SK-N-SH (cell line): ENCODE measurements at regions not wholly inside any gene's neighbourhood (a gene's known extent, or its start where the extent isn't known, plus 50 kb on each side); places are given as distances from the start of the nearest gene placed in this dataset.

ENCODE experiments used
- CTCF ChIA-PET: fragments of 300-600, 350-600 bp; formaldehyde crosslinking; extraction: SDS; loops from one replicate; lab custom pipeline; 2021; lab: Yijun Ruan, JAX
- POLR2A ChIA-PET: fragments of 350-600 bp; sonication (Branson Sonifier 250); formaldehyde crosslinking; extraction: SDS; loops from one replicate; lab custom pipeline; 2020; ENCODE audit warnings: antibody characterized with exemption, inconsistent platforms; lab: Yijun Ruan, JAX
- DNase-seq: peaks from one replicate; pipeline ENCODE4 v3.0.0; 2012
- H2AFZ ChIP-seq: fragments of 200-600 bp; sonication (generic); 2 replicates; pipeline ENCODE4 v1.8.1; 2016; ENCODE audit warnings: antibody characterized with exemption, mild to moderate bottlenecking, low read depth
- H3F3A ChIP-seq: fragments of 200-600 bp; sonication (generic); replicated peaks from 2 replicates; pipeline ENCODE3; 2016; ENCODE audit warnings: antibody characterized with exemption, mild to moderate bottlenecking; ENCODE audit not compliant: insufficient read depth
- H3K27ac ChIP-seq, 2 experiments: fragments of 200-500 bp in 1 of 2; fragments of 200-600 bp in 1 of 2; sonication (Bioruptor generic) in 1 of 2; sonication (generic), shearing (Covaris generic) in 1 of 2; 2 replicates each; pipeline versions ENCODE4 v1.5.1 to v1.6.1; 2014 to 2016; ENCODE audit warnings: low read depth in 2 of 2, inconsistent platforms in 1 of 2, low read length in 1 of 2, mild to moderate bottlenecking in 1 of 2, mixed read lengths in 1 of 2
- H3K27me3 ChIP-seq: fragments of 200-600 bp; sonication (generic), shearing (Covaris generic); 2 replicates; pipeline ENCODE4 v1.6.1; 2016; ENCODE audit warnings: mixed run types; ENCODE audit not compliant: insufficient read depth
- H3K36me3 ChIP-seq, 2 experiments: fragments of 200-500 bp in 1 of 2; fragments of 200-600 bp in 1 of 2; sonication (Bioruptor generic) in 1 of 2; sonication (generic) in 1 of 2; replicated peaks in 1 of 2; 2 replicates each; pipeline versions ENCODE3 to v1.5.1; 2014 to 2016; ENCODE audit warnings: low read length in 1 of 2, mild to moderate bottlenecking in 1 of 2; ENCODE audit not compliant: insufficient read depth in 2 of 2, control insufficient read depth in 1 of 2
- H3K4me1 ChIP-seq, 2 experiments: fragments of 200-500 bp in 1 of 2; fragments of 200-600 bp in 1 of 2; sonication (Bioruptor generic) in 1 of 2; sonication (generic), shearing (Covaris generic) in 1 of 2; 2 replicates each; pipeline versions ENCODE4 v1.5.1 to v1.6.1; 2014 to 2016; ENCODE audit warnings: low read depth in 1 of 2, low read length in 1 of 2, mixed run types in 1 of 2; ENCODE audit not compliant: insufficient read depth in 2 of 2, control insufficient read depth in 1 of 2
- H3K4me2 ChIP-seq: fragments of 200-600 bp; sonication (generic), shearing (Covaris generic); 2 replicates; pipeline ENCODE4 v1.6.1; 2017; ENCODE audit warnings: mixed run types
- H3K4me3 ChIP-seq, 2 experiments: fragments of 200-500 bp in 1 of 2; fragments of 200-600 bp in 1 of 2; sonication (Bioruptor generic) in 1 of 2; sonication (generic), shearing (Covaris generic) in 1 of 2; 2 replicates each; pipeline versions ENCODE4 v1.5.1 to v1.8.1; 2014 to 2016; ENCODE audit warnings: low read depth in 2 of 2, inconsistent platforms in 1 of 2, low read length in 1 of 2, mild to moderate bottlenecking in 1 of 2, mixed read lengths in 1 of 2, moderate library complexity in 1 of 2
- H3K79me2 ChIP-seq: fragments of 200-600 bp; sonication (generic); 2 replicates; pipeline ENCODE4 v1.8.1; 2017; ENCODE audit warnings: mild to moderate bottlenecking; ENCODE audit not compliant: insufficient read depth
- H3K9ac ChIP-seq: fragments of 200-600 bp; sonication (generic); 2 replicates; pipeline ENCODE4 v1.6.1; 2017; ENCODE audit warnings: mixed run types
- H3K9me2 ChIP-seq: fragments of 200-600 bp; sonication (generic); 2 replicates; pipeline ENCODE4 v1.6.1; 2017; ENCODE audit warnings: mixed run types
- H3K9me3 ChIP-seq: fragments of 200-600 bp; sonication (generic); 2 replicates; pipeline ENCODE4 v1.6.1; 2017; ENCODE audit warnings: mixed run types, mild to moderate bottlenecking, moderate library complexity
- H4K20me1 ChIP-seq: fragments of 200-600 bp; sonication (generic); 2 replicates; pipeline ENCODE4 v1.6.1; 2017; ENCODE audit warnings: mild to moderate bottlenecking, mixed run types; ENCODE audit not compliant: insufficient read depth
- ELF1 ChIP-seq: IDR thresholded peaks from 2 replicates; pipeline ENCODE4 v1.4.0; 2012
- EP300 ChIP-seq, 2 experiments: IDR thresholded peaks; 2 replicates each; pipeline versions ENCODE4 v1.4.0 to v1.6.1; 2012; ENCODE audit warnings: borderline replicate concordance in 1 of 2, low read depth in 1 of 2, low read length in 1 of 2
- FOSL2 ChIP-seq: IDR thresholded peaks from 2 replicates; pipeline ENCODE4 v1.4.0; 2012; ENCODE audit warnings: low read depth, mild to moderate bottlenecking, moderate library complexity, borderline replicate concordance
- FOXM1 ChIP-seq: IDR thresholded peaks from 2 replicates; pipeline ENCODE4 v1.4.0; 2012; ENCODE audit warnings: low read depth, mild to moderate bottlenecking
- GATA2 ChIP-seq: sonication (generic); formaldehyde crosslinking; IDR thresholded peaks from 2 replicates; pipeline ENCODE4 v1.5.0; 2020; ENCODE audit warnings: mild to moderate bottlenecking, missing genetic modification reagents
- MEF2A ChIP-seq: IDR thresholded peaks from 2 replicates; pipeline ENCODE4 v1.4.0; 2012; ENCODE audit warnings: low read depth, borderline replicate concordance
- MXI1 ChIP-seq: IDR thresholded peaks from 2 replicates; pipeline ENCODE4 v1.6.1; 2012; ENCODE audit warnings: mild to moderate bottlenecking, low read depth, low read length, improper control_type of control experiment
- NRF1 ChIP-seq: IDR thresholded peaks from 2 replicates; pipeline ENCODE4 v1.6.1; 2012; ENCODE audit warnings: low read depth, mild to moderate bottlenecking, low read length
- POLR2AphosphoS5 ChIP-seq: IDR thresholded peaks from 2 replicates; pipeline ENCODE4 v1.6.1; 2012; ENCODE audit warnings: low read depth, low read length
- RAD21 ChIP-seq: IDR thresholded peaks from 2 replicates; pipeline ENCODE4 v1.6.1; 2012; ENCODE audit warnings: mild to moderate bottlenecking, low read length
- RCOR1 ChIP-seq: fragments of 150-350 bp; IDR thresholded peaks from 2 replicates; pipeline ENCODE4 v1.6.1; 2017; ENCODE audit warnings: antibody characterized with exemption, low read length
- SIN3A ChIP-seq: IDR thresholded peaks from 2 replicates; pipeline ENCODE4 v1.6.1; 2012; ENCODE audit warnings: low read depth, mild to moderate bottlenecking, low read length, moderate library complexity, borderline replicate concordance
- SMC3 ChIP-seq: IDR thresholded peaks from 2 replicates; pipeline ENCODE4 v1.6.1; 2012; ENCODE audit warnings: low read depth, low read length, improper control_type of control experiment
- TCF12 ChIP-seq: IDR thresholded peaks from 2 replicates; pipeline ENCODE4 v1.4.0; 2012
- TEAD4 ChIP-seq: IDR thresholded peaks from 2 replicates; pipeline ENCODE4 v1.4.0; 2012; ENCODE audit warnings: mild to moderate bottlenecking, borderline replicate concordance; ENCODE audit not compliant: insufficient read depth
- YY1 ChIP-seq: IDR thresholded peaks from 2 replicates; pipeline ENCODE4 v1.4.0; 2012; ENCODE audit warnings: low read depth, mild to moderate bottlenecking
- WGBS: methylation state at CpG from one replicate; pipeline ENCODE4 v1.1.6; 2017; ENCODE audit warnings: low lambda C conversion rate; 5-methylcytosine and 5-hydroxymethylcytosine counted together
- TF ChIP-seq, protein P1 (sequence below): fragments of 150-350 bp; IDR thresholded peaks from 2 replicates; pipeline ENCODE4 v1.6.1; 2016; ENCODE audit warnings: mild to moderate bottlenecking, low read depth, low read length
- TF ChIP-seq, protein P2 (sequence below): IDR thresholded peaks from 2 replicates; pipeline ENCODE4 v1.4.0; 2012; ENCODE audit warnings: low read depth, borderline replicate concordance
- TF ChIP-seq, protein P3 (sequence below): IDR thresholded peaks from 2 replicates; pipeline ENCODE4 v1.4.0; 2012; ENCODE audit warnings: low read depth
- TF ChIP-seq, protein P4 (sequence below): IDR thresholded peaks from 2 replicates; pipeline ENCODE4; 2012

DNA sequence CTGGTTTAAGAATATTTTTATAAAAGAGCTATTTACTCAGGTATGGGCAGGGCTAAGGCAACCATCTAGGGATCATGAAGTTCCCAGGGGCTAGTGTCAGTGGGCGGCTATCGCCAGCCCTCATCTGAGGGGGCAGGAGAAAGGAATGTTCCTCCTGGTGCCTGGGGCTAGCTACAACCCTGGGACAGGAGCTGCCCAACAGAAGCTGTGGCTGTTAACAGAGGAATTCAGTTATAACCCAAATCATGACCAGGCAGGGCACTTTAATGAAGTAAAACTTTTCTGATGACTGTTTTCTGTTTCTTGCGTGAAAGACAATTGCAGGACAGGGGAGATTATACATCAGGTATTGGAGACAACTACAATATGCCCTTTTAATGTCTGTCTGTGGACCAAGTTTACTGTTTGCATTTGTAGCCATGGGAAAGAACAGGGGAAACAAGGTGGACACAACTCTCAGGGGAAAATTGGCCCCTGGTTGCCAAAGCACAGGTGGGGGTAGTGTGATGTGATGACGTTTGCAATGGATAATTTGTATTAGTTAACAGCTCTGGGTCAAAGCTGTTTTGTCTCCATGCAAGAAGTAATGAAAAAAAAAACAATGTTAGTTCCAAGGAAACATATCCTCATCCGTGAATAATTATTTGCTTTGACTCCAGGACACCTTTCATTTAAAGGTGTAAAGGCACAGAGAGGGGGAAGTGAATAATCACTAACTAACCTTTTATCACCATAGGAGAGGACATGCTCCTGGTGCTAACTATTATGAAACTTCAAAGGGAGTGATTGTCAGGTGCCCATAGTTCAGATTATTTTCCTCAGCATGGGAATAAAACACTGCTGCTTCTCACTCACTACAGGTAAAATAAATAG lies 105.2 kb downstream of the TSEN15 start:
- 78% methylated on average over 5 of the region's 5 CpGs for WGBS
- Histone ChIP-seq H3K36me3 (no peaks in the 10 kb centered on the region), H3K9me3 (no peaks in the 10 kb centered on the region), H3K9me2 (no peaks in the 10 kb centered on the region), H4K20me1 (no peaks in the 10 kb centered on the region), H3K4me1 (peaks cover 9 to 36% of the 10 kb centered on the region in 2 experiments; a peak in 3 of 4 replicates), H3K4me3 (no peak overlapping the region), H3K79me2 (no peaks in the 10 kb centered on the region), H3K27me3 (no peaks in the 10 kb centered on the region), H3K4me2 (no peak overlapping the region), H3K9ac (no peak overlapping the region), H3K27ac (no peak overlapping the region), H3F3A (peaks cover 27% of the 10 kb centered on the region), H2AFZ (no peak overlapping the region)
- CTCF ChIA-PET = interaction anchor here (1.0 kb wide), 1 partner anchor 14 kb away, joined by 3 read pairs; no protein-coding TSS in a partner anchor
- no peak for DNase-seq
- TF ChIP-seq POLR2AphosphoS5 (no peak), NRF1 (no peak), MXI1 (no peak), GATA2 (CRISPR knock-in tag) (no peak), ELF1 (no peak), RAD21 (no peak), RCOR1 (no peak), MEF2A (no peak), FOXM1 (no peak), TEAD4 (no peak), FOSL2 (no peak)
- TF ChIP-seq, protein P1, sequence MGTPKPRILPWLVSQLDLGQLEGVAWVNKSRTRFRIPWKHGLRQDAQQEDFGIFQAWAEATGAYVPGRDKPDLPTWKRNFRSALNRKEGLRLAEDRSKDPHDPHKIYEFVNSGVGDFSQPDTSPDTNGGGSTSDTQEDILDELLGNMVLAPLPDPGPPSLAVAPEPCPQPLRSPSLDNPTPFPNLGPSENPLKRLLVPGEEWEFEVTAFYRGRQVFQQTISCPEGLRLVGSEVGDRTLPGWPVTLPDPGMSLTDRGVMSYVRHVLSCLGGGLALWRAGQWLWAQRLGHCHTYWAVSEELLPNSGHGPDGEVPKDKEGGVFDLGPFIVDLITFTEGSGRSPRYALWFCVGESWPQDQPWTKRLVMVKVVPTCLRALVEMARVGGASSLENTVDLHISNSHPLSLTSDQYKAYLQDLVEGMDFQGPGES = no peak
- TF ChIP-seq, protein P2, sequence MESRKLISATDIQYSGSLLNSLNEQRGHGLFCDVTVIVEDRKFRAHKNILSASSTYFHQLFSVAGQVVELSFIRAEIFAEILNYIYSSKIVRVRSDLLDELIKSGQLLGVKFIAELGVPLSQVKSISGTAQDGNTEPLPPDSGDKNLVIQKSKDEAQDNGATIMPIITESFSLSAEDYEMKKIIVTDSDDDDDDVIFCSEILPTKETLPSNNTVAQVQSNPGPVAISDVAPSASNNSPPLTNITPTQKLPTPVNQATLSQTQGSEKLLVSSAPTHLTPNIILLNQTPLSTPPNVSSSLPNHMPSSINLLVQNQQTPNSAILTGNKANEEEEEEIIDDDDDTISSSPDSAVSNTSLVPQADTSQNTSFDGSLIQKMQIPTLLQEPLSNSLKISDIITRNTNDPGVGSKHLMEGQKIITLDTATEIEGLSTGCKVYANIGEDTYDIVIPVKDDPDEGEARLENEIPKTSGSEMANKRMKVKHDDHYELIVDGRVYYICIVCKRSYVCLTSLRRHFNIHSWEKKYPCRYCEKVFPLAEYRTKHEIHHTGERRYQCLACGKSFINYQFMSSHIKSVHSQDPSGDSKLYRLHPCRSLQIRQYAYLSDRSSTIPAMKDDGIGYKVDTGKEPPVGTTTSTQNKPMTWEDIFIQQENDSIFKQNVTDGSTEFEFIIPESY = no peak
- TF ChIP-seq, protein P3, sequence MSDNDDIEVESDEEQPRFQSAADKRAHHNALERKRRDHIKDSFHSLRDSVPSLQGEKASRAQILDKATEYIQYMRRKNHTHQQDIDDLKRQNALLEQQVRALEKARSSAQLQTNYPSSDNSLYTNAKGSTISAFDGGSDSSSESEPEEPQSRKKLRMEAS = no peak
- POLR2A ChIA-PET = no interaction called here

DNA sequence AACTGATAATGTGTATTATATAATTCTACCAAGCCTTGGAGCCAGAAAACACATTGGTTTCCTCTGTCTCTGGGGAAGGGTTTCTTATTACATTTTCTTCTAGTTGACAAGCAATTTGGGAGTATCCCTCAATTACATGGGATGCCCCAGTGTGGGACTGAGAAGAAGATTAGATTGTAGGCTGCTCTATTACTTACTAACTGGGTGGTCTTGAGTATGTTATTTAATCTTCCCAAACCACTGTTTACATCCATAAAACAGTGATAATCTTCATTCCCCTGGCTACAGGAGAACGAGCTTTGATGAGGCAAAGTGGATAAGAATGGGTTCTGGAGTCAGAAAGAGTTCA lies 105.8 kb downstream of the TSEN15 start:
- no peak overlapping the region for H2AFZ ChIP-seq
- no peaks in the 10 kb centered on the region for H3K79me2 ChIP-seq
- H3K27me3 ChIP-seq = no peaks in the 10 kb centered on the region
- H3K4me2 ChIP-seq = no peak overlapping the region
- no peak for DNase-seq
- H3K36me3 ChIP-seq = no peaks in the 10 kb centered on the region
- H4K20me1 ChIP-seq = no peaks in the 10 kb centered on the region
- 66% methylated on average over 1 of the region's 1 CpG for WGBS
- H3K4me3 ChIP-seq = no peak overlapping the region
- ChIA-PET CTCF (no interaction called here), POLR2A (no interaction called here)
- peaks cover 9 to 34% of the 10 kb centered on the region in 2 experiments; a peak in 3 of 4 replicates for H3K4me1 ChIP-seq
- no peak overlapping the region for H3K27ac ChIP-seq
- peaks cover 32% of the 10 kb centered on the region for H3F3A ChIP-seq
- H3K9me3 ChIP-seq = no peaks in the 10 kb centered on the region
- H3K9me2 ChIP-seq = no peaks in the 10 kb centered on the region
- no peak overlapping the region for H3K9ac ChIP-seq
- no peak for TF ChIP-seq TCF12
- no peak for TF ChIP-seq YY1
- no peak for TF ChIP-seq EP300 (IDR thresholded peaks at IDR 0.05; ENCODE audit: borderline replicate concordance in 1 of 2, low read depth in 1 of 2, low read length in 1 of 2)
- TF ChIP-seq, protein P2 = no peak
- TF ChIP-seq, protein P3 = no peak
- no peak for TF ChIP-seq FOXM1
- no peak for TF ChIP-seq SIN3A
- TF ChIP-seq SMC3 = no peak
- TF ChIP-seq, protein P4, sequence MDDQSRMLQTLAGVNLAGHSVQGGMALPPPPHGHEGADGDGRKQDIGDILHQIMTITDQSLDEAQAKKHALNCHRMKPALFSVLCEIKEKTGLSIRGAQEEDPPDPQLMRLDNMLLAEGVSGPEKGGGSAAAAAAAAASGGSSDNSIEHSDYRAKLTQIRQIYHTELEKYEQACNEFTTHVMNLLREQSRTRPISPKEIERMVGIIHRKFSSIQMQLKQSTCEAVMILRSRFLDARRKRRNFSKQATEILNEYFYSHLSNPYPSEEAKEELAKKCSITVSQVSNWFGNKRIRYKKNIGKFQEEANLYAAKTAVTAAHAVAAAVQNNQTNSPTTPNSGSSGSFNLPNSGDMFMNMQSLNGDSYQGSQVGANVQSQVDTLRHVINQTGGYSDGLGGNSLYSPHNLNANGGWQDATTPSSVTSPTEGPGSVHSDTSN = no peak
